ENCODE measurements at regions not wholly inside any gene's neighbourhood (a gene's known extent, or its start where the extent isn't known, plus 50 kb on each side); places are given as distances from the start of the nearest gene placed in this dataset.

DNA sequence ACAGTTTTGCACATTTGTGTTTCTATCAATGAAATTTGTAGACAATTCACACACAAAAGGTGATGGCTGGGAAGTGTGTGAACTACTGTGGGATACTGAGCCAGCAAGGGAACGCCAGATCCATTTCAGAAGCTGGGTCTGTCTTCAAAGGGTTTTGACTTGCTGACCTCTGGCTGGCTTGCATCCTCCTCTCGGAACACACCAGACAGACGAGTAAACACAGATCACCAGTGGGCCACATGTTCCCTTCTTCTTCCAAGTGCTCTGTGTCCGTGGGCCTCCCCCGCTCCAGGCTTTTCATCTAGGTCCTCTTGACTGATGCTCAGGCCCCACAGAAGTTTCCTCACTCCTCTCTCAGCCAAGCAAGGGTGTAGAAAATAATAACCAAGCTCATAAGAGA, 122.2 kb upstream of the OSR1 start:
- no peak for FAIRE-seq
- no TSS peak for BruUV-seq (replicated peaks)

GRCh38 chr2:19479666-19480065, 121.2 kb upstream of the OSR1 start:
- Histone ChIP-seq H3K4me2 (ENCODE audit: low read depth, low read length) (no peak overlapping the region), H3K4me1 (ENCODE audit: insufficient read depth, low read length) (peaks cover 18% of the 10 kb centered on the region), H3K27me3 (ENCODE audit: control insufficient read depth in 1 of 2, insufficient read depth in 2 of 2, low read length in 2 of 2) (no peaks in the 10 kb centered on the region), H2AFZ (ENCODE audit: low read length) (no peak overlapping the region), H3K9ac (ENCODE audit: insufficient read depth, low read depth, low read length) (no peak overlapping the region), H3K36me3 (replicated peaks in 1 of 2; ENCODE audit: control insufficient read depth in 1 of 2, insufficient read depth in 2 of 2, low read length in 2 of 2) (no peaks in the 10 kb centered on the region), H3K27ac (ENCODE audit: extremely low read length, insufficient read depth, low read length) (no peak overlapping the region), H3K79me2 (ENCODE audit: insufficient read depth, low read length) (no peaks in the 10 kb centered on the region), H3K9me3 (ENCODE audit: low read length) (no peaks in the 10 kb centered on the region), H4K20me1 (ENCODE audit: insufficient read depth, low read length) (no peaks in the 10 kb centered on the region), H3K4me3 (replicated peaks in 1 of 3; ENCODE audit: insufficient read depth in 1 of 3, low read depth in 2 of 3, low read length in 3 of 3) (no peak overlapping the region)
- ChIA-PET CTCF (ENCODE audit: low intra/inter-chr PET ratio, low total read pairs) (interaction anchor here (0.7 kb wide), 1 partner anchor 625 kb away, joined by 3 read pairs; no protein-coding TSS in a partner anchor), POLR2A (no interaction called here)
- no peak for TF ChIP-seq REXO4 (CRISPR knock-in tag; IDR thresholded peaks at IDR 0.05; ENCODE audit: borderline replicate concordance)
- TF ChIP-seq THAP11 (CRISPR knock-in tag; IDR thresholded peaks at IDR 0.05) = no peak
- ATAC-seq = no peak
- in situ Hi-C loops (cut with HindIII; ENCODE audit: extremely low pct_ligation_motif_present, low pct_unique_long_range_greater_than_20kb) (no loop called here), intact Hi-C loops (cut with micrococcal nuclease; ENCODE audit: unreplicated experiment) (no loop called here)
- BruUV-seq (replicated peaks) = no TSS peak
- no peak for FAIRE-seq
- 97% methylated on average over 1 of the region's 1 CpG for WGBS (ENCODE audit: low lambda C conversion rate)
- no peak for DNase-seq (ENCODE audit: low spot score)

More for the DNA sequence above, 122.2 kb upstream of the OSR1 start:
- Histone ChIP-seq H3K36me3 (replicated peaks in 1 of 2; ENCODE audit: control insufficient read depth in 1 of 2, insufficient read depth in 2 of 2, low read length in 2 of 2) (no peaks in the 10 kb centered on the region), H3K27me3 (ENCODE audit: control insufficient read depth in 1 of 2, insufficient read depth in 2 of 2, low read length in 2 of 2) (no peaks in the 10 kb centered on the region), H3K27ac (ENCODE audit: extremely low read length, insufficient read depth, low read length) (no peak overlapping the region), H3K9me3 (ENCODE audit: low read length) (no peaks in the 10 kb centered on the region), H4K20me1 (ENCODE audit: insufficient read depth, low read length) (no peaks in the 10 kb centered on the region), H3K4me2 (ENCODE audit: low read depth, low read length) (no peak overlapping the region), H3K79me2 (ENCODE audit: insufficient read depth, low read length) (no peaks in the 10 kb centered on the region), H3K4me3 (replicated peaks in 1 of 3; ENCODE audit: insufficient read depth in 1 of 3, low read depth in 2 of 3, low read length in 3 of 3) (no peak overlapping the region), H2AFZ (ENCODE audit: low read length) (no peak overlapping the region), H3K9ac (ENCODE audit: insufficient read depth, low read depth, low read length) (no peak overlapping the region), H3K4me1 (ENCODE audit: insufficient read depth, low read length) (peaks cover 18% of the 10 kb centered on the region)
- in situ Hi-C loops (cut with HindIII; ENCODE audit: extremely low pct_ligation_motif_present, low pct_unique_long_range_greater_than_20kb) = no loop called here
- TF ChIP-seq EP300 (IDR thresholded peaks at IDR 0.05; ENCODE audit: low read depth in 2 of 2, low read length in 2 of 2) (peak in 1 of 2 experiments; percentile 11; a peak in 1 of 4 replicates), EP300 (CRISPR knock-in tag; IDR thresholded peaks at IDR 0.05; ENCODE audit: borderline replicate concordance) (no peak), BCL6 (CRISPR knock-in tag; IDR thresholded peaks at IDR 0.05) (0 out of 2 replicates have a peak, but pooled peaks have one; percentile 32), FIP1L1 (IDR thresholded peaks at IDR 0.05; ENCODE audit: borderline replicate concordance, insufficient read depth, low read depth, low read length) (no peak), GATAD2A (CRISPR knock-in tag; IDR thresholded peaks at IDR 0.05) (peak; percentile 10; the same call in 1 of the 2 replicates), ATF3 (CRISPR knock-in tag; IDR thresholded peaks at IDR 0.05) (no peak), KDM1A (CRISPR knock-in tag; IDR thresholded peaks at IDR 0.05) (no peak), FOXA1 (IDR thresholded peaks at IDR 0.05) (no peak), FOXA1 (CRISPR knock-in tag; IDR thresholded peaks at IDR 0.05) (peak; percentile 25; the same call in 1 of the 2 replicates), RARA (CRISPR knock-in tag; IDR thresholded peaks at IDR 0.05) (peak; percentile 69)
- intact Hi-C loops (cut with micrococcal nuclease; ENCODE audit: unreplicated experiment) = no loop called here
- POLR2A ChIA-PET = no interaction called here
- no peak for ATAC-seq
- no peak for DNase-seq (ENCODE audit: low spot score)
- CTCF ChIA-PET (ENCODE audit: low intra/inter-chr PET ratio, low total read pairs) = no interaction called here
- WGBS (ENCODE audit: low lambda C conversion rate) = 17% methylated on average over 5 of the region's 5 CpGs

Measured in HepG2 (cell line).